GM19395 (cell line): ENCODE measurements at regions not wholly inside any gene's neighbourhood (a gene's known extent, or its start where the extent isn't known, plus 50 kb on each side); places are given as distances from the start of the nearest gene placed in this dataset.
A peak's percentile ranks its signal among the peaks of the same experiment; 100 is the strongest.
"Not testable (repeated sequence)": the region's sequence is repeated elsewhere in the genome, so short reads cannot be mapped to it uniquely, and the experiment has no call there.

Experiments
- ATAC-seq: cut with Tn5 transposase; IDR thresholded peaks from one replicate; pipeline ENCODE4 v1.9.1; 2021; ENCODE audit warnings: mild to moderate bottlenecking, moderate library complexity; ENCODE audit not compliant: unreplicated experiment

DNA sequence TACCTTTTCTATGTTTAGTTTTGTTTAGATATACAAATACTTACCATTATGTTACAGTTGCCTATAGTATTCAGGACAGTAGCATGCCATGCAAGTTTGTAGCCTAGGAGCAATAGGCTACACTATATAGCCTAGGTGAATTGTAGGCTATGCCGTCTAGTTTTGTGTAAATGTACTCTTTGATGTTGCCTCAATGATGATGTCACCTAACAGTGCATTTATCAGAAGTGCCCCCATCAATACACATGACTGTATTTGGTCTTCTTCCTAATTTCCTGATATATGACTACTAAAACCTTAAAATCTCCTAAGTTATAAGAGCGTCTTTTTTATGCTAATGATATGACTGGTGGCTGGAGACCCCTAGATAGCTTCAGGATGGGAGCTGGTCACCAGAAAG, 394.4 kb upstream of the STXBP6 start:
- ATAC-seq = no peak

DNA sequence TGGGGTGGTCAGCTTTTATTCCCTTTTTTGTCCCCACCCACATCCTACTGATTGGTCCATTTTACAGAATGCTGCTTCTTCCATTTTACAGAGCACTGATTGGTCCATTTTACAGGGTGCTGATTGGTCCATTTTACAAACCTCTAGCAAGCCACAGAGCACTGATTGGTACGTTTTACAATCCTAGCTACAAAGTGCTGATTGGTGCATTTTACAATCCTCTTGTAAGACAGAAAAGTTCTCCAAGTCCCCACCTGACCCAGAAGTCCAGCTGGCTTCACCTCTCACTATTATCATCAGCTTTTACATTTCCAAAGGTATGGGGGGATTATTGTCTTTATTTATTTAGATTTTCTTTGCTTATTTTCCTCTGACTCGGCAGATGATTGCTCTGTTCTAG, 390.4 kb upstream of the STXBP6 start:
- ATAC-seq = not testable (repeated sequence)

- ATAC-seq = no peak
Observed at GRCh38 chr14:25436906-25437305, 387.0 kb upstream of the STXBP6 start.

DNA sequence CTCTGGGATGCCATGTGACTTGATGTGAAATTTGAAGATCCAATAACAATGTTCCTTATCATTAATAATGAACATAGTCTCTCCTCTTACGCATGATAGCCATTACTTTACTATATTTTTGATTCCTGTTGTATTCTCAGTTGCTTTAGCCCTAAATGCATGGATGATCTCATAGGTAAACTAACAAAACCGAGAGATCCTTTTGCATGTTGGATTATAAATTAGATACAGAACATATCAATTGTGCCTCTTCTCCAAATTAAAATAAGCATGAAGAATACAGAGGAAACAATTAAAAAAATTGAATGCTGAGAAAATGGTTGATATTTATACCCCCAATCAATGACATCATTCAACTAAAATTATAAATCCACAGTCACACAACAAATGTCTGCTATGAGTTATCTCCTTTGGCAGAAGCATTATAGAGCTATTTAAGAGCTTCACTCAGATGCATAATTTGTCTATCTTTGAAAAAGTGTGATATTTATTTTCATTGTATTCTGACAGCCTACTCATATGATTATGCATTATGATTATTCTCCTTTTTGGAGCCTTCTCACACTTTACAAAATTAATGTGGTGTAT, 386.4 kb upstream of the STXBP6 start:
- no peak for ATAC-seq

DNA sequence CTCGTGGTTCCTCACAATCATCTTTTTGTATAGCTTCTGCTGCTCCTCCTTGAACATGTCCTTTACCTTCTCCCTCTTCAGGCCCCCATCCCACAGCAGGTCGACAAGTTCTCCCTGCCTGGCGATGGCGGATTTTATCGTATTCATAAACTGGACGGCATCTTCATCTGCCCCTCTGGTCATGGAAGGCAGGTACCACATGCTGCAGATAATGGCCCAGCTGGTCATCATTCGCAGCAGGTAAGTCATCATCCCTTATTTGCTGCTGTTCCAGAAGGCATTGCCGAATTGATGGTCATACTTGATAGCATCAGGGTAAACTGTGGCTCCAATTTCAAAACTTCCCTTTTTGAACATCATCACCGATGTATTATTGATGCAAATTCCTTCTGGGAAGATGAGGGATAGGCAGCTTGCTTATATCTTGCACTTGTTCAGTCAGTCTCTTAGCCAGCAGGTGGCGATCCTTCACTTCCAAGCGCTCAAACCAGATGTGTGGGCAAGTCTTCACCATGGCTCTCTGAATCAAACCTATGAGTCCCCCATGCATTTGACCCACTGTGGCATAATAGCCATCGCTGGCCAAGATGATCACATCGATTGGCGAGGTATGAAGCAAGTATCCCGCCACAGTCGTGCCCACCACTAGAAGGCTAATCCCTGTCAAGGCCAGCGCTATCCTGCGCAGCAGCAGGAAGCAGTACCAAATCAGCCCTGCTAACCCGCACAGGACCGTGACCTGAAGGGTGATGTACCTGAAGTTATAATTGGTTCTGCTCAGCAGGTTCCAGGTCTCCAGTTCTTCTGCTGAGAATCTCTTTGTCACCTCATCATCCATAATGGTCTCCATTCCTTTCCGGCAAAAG, 381.5 kb upstream of the STXBP6 start:
- ATAC-seq = no peak

DNA sequence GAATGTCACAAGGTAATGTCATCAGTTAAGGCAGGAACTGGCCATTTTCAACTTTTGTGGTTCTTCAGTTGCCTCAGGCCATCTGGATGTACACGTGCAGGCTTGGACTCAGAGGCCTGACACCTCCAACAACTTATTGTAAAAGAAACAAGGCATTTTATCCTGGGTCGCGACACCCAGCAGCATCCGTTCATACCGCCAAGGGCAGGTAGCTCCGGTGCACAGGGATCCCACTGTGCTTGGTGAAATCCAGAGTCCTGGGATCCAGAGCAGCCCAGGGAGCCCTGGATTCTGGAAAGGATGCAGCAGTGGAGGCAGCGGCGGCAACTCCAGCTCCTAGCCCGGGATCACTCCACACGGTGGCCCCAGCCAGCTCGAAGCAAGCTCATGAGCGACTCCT, 380.9 kb upstream of the STXBP6 start:
- ATAC-seq = no peak

DNA sequence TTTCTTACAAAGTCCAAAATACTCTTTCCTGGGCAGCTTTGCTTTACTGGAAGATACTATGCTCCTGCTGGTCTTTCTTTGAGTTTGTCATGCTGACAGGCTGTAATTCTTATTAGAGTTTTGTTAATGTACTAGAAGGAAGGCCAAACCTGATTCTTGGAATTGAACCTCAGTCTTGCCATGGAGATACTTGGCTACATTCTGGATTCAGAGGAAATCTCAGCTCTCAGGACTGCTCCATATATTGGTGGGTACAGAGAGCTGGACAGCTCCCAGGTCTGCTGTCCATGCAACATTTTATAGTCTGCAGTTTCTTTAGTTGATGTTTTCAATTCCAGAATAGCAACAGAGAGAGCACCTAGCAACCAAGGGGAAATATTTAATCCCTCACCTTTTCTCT, 363.1 kb upstream of the STXBP6 start:
- no peak for ATAC-seq

DNA sequence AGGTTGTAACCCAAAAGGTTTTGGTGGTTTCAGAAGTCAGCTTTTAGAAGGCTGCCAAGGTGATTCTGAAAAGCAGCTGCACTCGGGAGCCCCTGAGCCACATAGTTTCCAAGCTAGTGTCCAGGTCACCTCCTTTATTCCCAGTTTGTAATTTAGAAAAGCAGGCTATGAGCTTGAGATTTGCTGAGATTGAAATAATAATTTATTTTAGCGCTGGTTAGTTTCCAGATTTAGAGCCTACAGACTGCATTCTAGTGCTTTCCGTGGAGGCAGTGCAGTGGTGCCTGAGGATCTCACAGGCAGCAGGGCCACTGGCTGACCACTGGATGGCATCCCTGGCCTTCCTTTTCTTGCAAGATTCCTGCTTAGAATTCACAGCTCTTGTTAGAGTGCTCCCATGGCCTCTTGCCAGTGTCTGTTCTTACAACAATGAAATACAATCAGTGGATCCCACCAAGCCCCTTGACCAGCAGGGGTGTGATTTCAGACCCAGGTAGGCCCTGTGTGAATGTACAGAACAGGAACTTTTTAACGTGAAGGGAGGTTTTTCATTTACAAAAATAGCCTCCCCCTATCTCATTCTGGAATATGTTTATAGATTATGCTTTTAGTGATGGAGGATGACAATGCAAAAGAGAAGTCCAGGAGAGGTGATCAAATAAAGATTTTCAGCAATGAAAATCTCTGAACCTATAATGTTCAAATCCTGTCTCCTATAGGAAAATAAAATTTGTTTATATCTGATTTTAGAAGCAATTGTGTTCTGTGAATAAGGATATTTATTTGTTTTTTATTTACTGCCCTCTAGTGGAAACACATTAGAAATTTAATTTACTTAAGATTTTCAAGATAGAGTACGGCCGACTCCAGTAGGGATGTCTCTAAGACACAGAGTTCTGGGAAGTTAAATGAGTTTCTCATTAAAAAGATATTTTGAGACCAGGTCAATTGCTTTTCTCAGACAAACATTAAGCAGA, 362.1 kb upstream of the STXBP6 start:
- ATAC-seq = no peak

DNA sequence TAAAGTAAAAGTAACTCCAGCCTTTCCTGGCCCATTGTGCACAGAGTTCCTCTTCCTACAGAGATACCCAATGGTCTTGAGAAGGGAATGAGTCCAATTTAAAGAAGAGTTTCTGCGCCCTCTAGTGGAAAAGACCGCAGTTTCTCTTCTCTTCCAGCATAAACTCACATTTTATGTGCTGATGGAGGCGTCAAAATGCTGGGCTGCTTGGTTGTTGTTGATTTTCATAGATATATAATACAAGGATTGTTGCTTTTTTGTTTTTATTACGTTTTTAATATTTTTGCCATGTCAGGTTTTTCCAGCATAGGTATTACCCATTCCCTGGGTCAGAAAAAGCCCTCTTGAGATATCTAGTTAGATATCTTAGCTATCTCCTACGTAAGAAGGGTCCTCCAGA, 356.9 kb upstream of the STXBP6 start:
- no peak for ATAC-seq

GRCh38 chr14:25400607-25401206, 350.8 kb upstream of the STXBP6 start:
- peak; percentile 85 for ATAC-seq

DNA sequence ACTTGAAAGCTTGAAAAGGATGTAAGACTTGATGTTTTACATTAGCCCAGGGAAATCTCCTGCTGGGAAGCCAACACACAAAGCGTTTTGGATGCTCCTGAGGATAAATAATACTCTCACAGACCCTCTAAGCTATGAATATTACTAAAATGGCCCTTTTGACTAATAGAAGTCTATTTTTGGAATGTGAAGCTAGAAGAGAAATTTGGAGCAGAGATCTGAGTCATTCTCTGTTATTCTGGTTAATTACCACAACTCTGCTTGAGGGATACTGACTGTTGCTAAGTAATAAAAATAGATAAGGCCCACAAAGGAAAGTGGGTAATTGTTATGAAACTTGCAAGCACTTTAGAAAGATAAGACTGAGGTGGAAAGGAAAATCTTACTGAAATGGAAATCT, 346.2 kb upstream of the STXBP6 start:
- peak; percentile 71 for ATAC-seq

DNA sequence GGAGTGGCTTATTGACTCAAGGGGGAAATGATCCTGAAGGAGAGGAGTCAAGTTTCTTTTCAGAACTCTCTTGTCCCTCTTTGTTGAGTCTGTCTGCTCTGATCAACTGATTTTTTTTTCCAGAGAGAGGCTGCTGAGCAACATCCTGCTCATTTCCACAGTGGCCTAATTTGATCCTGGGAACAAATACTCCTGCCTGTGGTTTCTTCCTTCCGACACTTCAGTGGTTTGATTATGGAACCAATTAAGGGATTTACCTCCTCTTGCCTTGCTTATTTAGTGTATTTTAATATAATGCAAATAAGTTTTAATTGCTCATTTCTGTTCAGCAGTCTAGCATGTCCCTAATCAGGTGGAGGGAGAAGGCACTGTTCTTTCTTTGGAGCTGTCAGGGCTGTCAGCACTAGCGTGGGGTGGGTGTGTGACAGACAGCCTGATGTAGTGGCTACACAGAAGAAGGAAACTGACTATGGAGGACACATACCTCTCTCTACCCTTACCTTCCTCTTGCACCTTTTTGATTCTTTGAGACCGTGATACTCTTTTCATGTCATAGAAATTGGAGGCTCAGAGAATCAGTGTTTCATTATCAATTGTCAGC, 344.9 kb upstream of the STXBP6 start:
- no peak for ATAC-seq

- no peak for ATAC-seq
Observed at GRCh38 chr14:25394356-25394755, 344.4 kb upstream of the STXBP6 start.

DNA sequence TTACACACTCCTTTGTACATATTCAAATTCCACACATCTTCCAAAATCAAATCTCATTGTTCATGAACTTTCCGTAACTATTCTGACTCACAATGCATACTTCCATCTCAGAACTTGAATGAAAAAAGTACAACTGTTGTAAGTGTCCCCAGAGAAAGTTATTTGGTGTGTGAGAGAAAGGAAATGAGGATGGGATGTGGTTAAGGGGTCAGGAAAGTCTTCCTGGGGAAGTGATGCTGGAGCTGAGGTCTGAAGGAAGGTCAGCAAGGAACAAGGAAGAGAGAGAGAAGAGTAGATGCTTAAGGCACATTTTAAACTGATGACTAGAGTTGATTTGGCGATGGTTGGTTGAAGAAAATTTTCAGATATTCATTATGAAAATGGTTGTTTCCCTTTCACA, 340.0 kb upstream of the STXBP6 start:
- ATAC-seq = no peak

DNA sequence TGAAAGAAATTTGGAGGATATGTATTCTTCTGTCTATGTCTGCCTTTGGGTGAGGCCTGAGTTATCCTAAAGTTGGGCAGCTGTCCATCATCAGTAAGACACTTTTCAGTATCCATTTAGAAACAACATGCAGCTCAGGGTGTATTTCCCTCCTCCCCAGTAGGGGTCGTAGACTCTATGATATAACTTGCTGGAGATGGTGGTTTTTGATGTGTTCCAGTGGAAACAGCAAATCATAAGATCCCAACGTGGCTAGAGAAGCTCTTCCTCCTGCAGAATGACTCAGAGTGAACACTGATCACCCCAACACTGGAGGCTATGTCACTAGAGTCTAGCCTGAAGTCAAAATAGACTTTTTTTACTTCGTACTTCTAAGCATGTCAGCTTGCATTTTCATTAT, 331.6 kb upstream of the STXBP6 start:
- no peak for ATAC-seq

DNA sequence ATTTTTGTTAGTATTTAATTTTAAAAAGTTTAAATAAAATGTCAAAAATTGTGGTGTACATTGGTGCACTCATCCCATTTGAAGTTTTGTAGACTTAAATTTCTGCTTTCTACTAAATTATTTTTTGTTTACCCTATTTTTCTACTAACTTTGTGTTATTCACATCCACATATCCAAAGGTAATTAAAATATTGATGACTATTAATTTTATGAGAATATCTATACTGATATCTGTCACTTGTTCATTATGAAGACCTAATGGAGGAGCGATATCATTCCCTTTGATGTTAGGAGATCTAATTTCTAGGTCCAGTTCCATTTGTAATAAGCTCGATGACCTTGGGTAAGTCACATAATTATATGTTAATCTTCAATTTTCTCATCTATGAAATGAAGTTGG, 325.7 kb upstream of the STXBP6 start:
- ATAC-seq = no peak

DNA sequence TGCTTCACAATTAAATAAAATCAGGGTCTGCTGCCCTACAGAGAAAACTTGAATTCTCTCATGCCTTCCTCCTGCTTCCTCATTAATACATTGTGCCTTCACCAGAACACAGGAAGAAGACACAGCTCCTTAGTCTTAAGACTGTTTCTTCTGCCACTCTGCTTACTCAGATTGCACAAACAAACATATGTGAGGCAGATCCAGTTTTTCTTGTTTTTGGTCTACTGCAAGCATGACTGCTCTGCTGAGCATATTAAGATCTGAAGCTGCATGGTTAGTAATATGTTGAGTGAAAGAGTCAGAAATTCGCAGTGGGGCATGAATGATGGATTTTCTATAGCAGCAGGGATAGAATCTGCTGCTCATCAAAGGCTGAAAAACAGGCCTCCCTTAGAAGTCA, 321.1 kb upstream of the STXBP6 start:
- ATAC-seq = no peak

DNA sequence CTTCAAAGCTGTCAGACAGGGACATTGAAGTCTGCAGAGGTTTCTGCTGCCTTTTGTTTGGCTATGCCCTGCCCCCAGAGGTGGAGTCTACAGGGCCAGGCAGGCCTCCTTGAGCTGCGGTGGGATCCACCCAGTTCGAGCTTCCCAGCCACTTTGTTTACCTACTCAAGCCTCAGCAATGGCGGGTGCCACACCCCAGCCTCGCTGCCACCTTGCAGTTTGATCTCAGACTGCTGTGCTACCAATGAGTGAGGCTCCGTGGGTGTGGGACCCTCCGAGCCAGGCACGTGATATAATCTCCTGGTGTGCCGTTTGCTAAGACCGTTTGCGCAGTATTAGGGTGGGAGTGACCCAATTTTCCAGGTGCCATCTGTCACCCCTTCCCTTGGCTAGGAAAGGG, 320.1 kb upstream of the STXBP6 start:
- ATAC-seq = not testable (repeated sequence)

GRCh38 chr14:25358330-25358729, 308.4 kb upstream of the STXBP6 start:
- no peak for ATAC-seq

- ATAC-seq = no peak
Observed at GRCh38 chr14:25351269-25351668, 301.3 kb upstream of the STXBP6 start.

- no peak for ATAC-seq
Observed at GRCh38 chr14:25350802-25351201, 300.9 kb upstream of the STXBP6 start.
